ENCODE measurements at regions not wholly inside any gene's neighbourhood (a gene's known extent, or its start where the extent isn't known, plus 50 kb on each side); places are given as distances from the start of the nearest gene placed in this dataset.

DNA sequence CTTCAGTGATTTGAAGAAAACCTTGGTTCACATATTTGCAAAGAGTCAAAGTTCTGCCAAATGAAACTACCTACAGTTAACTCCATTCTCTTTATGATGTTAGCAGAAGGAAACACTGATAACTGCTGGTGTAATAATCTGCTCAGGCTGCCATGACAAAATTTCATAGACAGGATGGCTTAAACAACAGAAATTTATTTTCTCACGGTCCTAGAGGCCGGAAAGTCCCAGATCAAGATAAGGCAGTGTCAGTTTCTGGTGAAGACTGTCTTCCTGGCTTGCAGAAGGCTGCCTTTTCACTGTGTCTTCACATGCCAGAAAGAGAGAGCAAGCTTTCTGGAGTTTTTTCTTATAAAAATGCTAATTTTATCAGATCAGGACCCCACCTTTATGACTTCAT is 102.4 kb upstream of the PARP8 start:
- H3F3A ChIP-seq (ENCODE audit: insufficient read depth): no peaks in the 10 kb centered on the region
- H3K9me3 ChIP-seq (ENCODE audit: insufficient read depth, low read length): no peaks in the 10 kb centered on the region
- H4K20me1 ChIP-seq (ENCODE audit: low read depth, low read length): no peaks in the 10 kb centered on the region
- no peak overlapping the region for H3K4me2 ChIP-seq (ENCODE audit: low read depth, low read length, poor library complexity, severe bottlenecking)
- no peaks in the 10 kb centered on the region for H3K36me3 ChIP-seq (ENCODE audit: low read length)
- H3K4me3 ChIP-seq (ENCODE audit: insufficient read depth, low read length, poor library complexity, severe bottlenecking): no peak overlapping the region
- H3K27ac ChIP-seq (ENCODE audit: low read depth, low read length): no peak overlapping the region
- no peak overlapping the region for H2AFZ ChIP-seq (ENCODE audit: low read depth, low read length, severe bottlenecking)
- H3K9ac ChIP-seq (ENCODE audit: low read length): no peak overlapping the region
- H3K9me2 ChIP-seq (replicated peaks; ENCODE audit: insufficient read depth, low read length): no peaks in the 10 kb centered on the region
- no peak for TF ChIP-seq EZH2phosphoT487 (conservative IDR thresholded peaks at IDR 0.05; ENCODE audit: low read length)
- TF ChIP-seq, protein P1, sequence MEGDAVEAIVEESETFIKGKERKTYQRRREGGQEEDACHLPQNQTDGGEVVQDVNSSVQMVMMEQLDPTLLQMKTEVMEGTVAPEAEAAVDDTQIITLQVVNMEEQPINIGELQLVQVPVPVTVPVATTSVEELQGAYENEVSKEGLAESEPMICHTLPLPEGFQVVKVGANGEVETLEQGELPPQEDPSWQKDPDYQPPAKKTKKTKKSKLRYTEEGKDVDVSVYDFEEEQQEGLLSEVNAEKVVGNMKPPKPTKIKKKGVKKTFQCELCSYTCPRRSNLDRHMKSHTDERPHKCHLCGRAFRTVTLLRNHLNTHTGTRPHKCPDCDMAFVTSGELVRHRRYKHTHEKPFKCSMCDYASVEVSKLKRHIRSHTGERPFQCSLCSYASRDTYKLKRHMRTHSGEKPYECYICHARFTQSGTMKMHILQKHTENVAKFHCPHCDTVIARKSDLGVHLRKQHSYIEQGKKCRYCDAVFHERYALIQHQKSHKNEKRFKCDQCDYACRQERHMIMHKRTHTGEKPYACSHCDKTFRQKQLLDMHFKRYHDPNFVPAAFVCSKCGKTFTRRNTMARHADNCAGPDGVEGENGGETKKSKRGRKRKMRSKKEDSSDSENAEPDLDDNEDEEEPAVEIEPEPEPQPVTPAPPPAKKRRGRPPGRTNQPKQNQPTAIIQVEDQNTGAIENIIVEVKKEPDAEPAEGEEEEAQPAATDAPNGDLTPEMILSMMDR (IDR thresholded peaks at IDR 0.05; ENCODE audit: insufficient read depth, low read length, poor library complexity, severe bottlenecking): no peak
- no peaks in the 10 kb centered on the region for H3K79me2 ChIP-seq (ENCODE audit: insufficient read depth, low read length)
- no peaks in the 10 kb centered on the region for H3K27me3 ChIP-seq (ENCODE audit: low read length)

DNA sequence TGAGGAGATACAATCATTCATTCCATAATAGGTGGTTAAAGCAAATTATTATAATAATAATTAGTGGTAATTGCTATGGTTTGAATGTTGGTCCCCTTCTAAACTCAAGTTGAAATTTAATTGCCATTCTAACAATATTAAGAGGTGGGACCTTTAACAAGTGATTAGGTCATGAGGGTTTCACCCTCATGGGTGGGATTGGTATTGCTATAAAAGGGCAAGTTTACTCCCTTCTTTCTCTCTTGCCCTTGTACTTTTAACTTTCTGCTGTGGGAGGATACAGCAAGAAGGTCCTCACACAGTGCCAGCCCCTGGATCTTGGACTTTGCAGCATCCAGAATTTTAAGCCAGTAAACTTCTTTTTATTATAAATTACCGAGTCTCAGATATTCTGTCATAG is 101.9 kb upstream of the PARP8 start:
- Histone ChIP-seq H3F3A (ENCODE audit: insufficient read depth) (no peaks in the 10 kb centered on the region), H3K9me2 (replicated peaks; ENCODE audit: insufficient read depth, low read length) (no peaks in the 10 kb centered on the region), H3K79me2 (ENCODE audit: insufficient read depth, low read length) (no peaks in the 10 kb centered on the region), H4K20me1 (ENCODE audit: low read depth, low read length) (no peaks in the 10 kb centered on the region), H2AFZ (ENCODE audit: low read depth, low read length, severe bottlenecking) (no peak overlapping the region), H3K27me3 (ENCODE audit: low read length) (no peaks in the 10 kb centered on the region), H3K36me3 (ENCODE audit: low read length) (no peaks in the 10 kb centered on the region), H3K27ac (ENCODE audit: low read depth, low read length) (no peak overlapping the region), H3K9me3 (ENCODE audit: insufficient read depth, low read length) (no peaks in the 10 kb centered on the region), H3K4me3 (ENCODE audit: insufficient read depth, low read length, poor library complexity, severe bottlenecking) (no peak overlapping the region), H3K9ac (ENCODE audit: low read length) (no peak overlapping the region), H3K4me2 (ENCODE audit: low read depth, low read length, poor library complexity, severe bottlenecking) (no peak overlapping the region)
- no peak for TF ChIP-seq EZH2phosphoT487 (conservative IDR thresholded peaks at IDR 0.05; ENCODE audit: low read length)
- TF ChIP-seq, protein P1 (IDR thresholded peaks at IDR 0.05; ENCODE audit: insufficient read depth, low read length, poor library complexity, severe bottlenecking): no peak

DNA sequence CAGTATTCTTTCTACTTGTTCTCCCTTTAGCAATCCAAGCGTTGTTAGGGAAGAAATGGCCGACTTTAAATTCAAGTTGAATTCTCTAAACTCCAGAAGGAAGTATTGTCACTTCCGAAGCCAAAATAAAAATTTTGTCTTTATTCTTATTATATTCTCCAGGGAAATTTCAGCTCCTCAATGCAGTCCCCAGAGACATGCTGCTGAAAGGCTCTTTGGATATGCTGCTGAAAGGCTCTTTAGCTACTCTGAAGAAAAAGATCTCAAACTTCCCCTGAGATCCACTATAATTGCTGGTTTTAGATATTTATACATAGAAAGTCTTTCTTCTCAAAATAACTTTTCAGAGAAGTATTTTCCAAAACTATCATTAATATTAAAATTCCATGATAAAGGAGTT is 92.3 kb upstream of the PARP8 start:
- Histone ChIP-seq H3F3A (ENCODE audit: insufficient read depth) (no peaks in the 10 kb centered on the region), H3K9ac (ENCODE audit: low read length) (no peak overlapping the region), H4K20me1 (ENCODE audit: low read depth, low read length) (no peaks in the 10 kb centered on the region), H3K36me3 (ENCODE audit: low read length) (no peaks in the 10 kb centered on the region), H3K27ac (ENCODE audit: low read depth, low read length) (no peak overlapping the region), H3K4me3 (ENCODE audit: insufficient read depth, low read length, poor library complexity, severe bottlenecking) (no peak overlapping the region), H3K9me2 (replicated peaks; ENCODE audit: insufficient read depth, low read length) (no peaks in the 10 kb centered on the region), H3K27me3 (ENCODE audit: low read length) (no peaks in the 10 kb centered on the region), H3K79me2 (ENCODE audit: insufficient read depth, low read length) (no peaks in the 10 kb centered on the region), H2AFZ (ENCODE audit: low read depth, low read length, severe bottlenecking) (no peak overlapping the region), H3K9me3 (ENCODE audit: insufficient read depth, low read length) (no peaks in the 10 kb centered on the region), H3K4me2 (ENCODE audit: low read depth, low read length, poor library complexity, severe bottlenecking) (no peak overlapping the region)
- TF ChIP-seq EZH2phosphoT487 (conservative IDR thresholded peaks at IDR 0.05; ENCODE audit: low read length): no peak
- TF ChIP-seq, protein P1 (IDR thresholded peaks at IDR 0.05; ENCODE audit: insufficient read depth, low read length, poor library complexity, severe bottlenecking): no peak

DNA sequence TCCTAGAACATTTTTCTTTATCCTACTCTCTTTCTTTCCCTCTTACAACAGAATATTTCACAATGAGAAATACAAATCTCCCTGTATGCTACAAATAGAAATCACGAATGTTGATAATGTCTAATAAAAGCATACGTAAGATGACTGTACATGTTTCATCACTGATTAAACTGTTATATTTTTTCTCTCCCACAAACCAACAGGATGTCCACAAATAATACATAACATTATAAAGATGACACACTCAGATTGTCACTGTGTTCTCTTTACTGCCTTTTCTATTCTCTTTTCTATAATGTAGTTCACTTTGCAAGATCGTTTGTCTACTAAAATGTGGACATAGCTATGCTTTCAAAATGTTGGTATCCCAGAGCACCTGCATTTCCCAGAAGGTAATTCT is 90.7 kb upstream of the PARP8 start:
- Histone ChIP-seq H4K20me1 (ENCODE audit: low read depth, low read length) (no peaks in the 10 kb centered on the region), H2AFZ (ENCODE audit: low read depth, low read length, severe bottlenecking) (no peak overlapping the region), H3K79me2 (ENCODE audit: insufficient read depth, low read length) (no peaks in the 10 kb centered on the region), H3K27ac (ENCODE audit: low read depth, low read length) (no peak overlapping the region), H3K36me3 (ENCODE audit: low read length) (no peaks in the 10 kb centered on the region), H3F3A (ENCODE audit: insufficient read depth) (no peaks in the 10 kb centered on the region), H3K9me2 (replicated peaks; ENCODE audit: insufficient read depth, low read length) (no peaks in the 10 kb centered on the region), H3K9ac (ENCODE audit: low read length) (no peak overlapping the region), H3K27me3 (ENCODE audit: low read length) (no peaks in the 10 kb centered on the region), H3K4me3 (ENCODE audit: insufficient read depth, low read length, poor library complexity, severe bottlenecking) (no peak overlapping the region), H3K9me3 (ENCODE audit: insufficient read depth, low read length) (no peaks in the 10 kb centered on the region), H3K4me2 (ENCODE audit: low read depth, low read length, poor library complexity, severe bottlenecking) (no peak overlapping the region)
- no peak for TF ChIP-seq EZH2phosphoT487 (conservative IDR thresholded peaks at IDR 0.05; ENCODE audit: low read length)
- TF ChIP-seq, protein P1 (IDR thresholded peaks at IDR 0.05; ENCODE audit: insufficient read depth, low read length, poor library complexity, severe bottlenecking): no peak
